ENCODE measurements at regions not wholly inside any gene's neighbourhood (a gene's known extent, or its start where the extent isn't known, plus 50 kb on each side); places are given as distances from the start of the nearest gene placed in this dataset.

- TF ChIP-seq, protein P1, sequence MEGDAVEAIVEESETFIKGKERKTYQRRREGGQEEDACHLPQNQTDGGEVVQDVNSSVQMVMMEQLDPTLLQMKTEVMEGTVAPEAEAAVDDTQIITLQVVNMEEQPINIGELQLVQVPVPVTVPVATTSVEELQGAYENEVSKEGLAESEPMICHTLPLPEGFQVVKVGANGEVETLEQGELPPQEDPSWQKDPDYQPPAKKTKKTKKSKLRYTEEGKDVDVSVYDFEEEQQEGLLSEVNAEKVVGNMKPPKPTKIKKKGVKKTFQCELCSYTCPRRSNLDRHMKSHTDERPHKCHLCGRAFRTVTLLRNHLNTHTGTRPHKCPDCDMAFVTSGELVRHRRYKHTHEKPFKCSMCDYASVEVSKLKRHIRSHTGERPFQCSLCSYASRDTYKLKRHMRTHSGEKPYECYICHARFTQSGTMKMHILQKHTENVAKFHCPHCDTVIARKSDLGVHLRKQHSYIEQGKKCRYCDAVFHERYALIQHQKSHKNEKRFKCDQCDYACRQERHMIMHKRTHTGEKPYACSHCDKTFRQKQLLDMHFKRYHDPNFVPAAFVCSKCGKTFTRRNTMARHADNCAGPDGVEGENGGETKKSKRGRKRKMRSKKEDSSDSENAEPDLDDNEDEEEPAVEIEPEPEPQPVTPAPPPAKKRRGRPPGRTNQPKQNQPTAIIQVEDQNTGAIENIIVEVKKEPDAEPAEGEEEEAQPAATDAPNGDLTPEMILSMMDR (IDR thresholded peaks at IDR 0.05; ENCODE audit: poor library complexity, severe bottlenecking), result no peak
- TF ChIP-seq RAD21 (conservative IDR thresholded peaks at IDR 0.05), result no peak
- TF ChIP-seq TAF1 (IDR thresholded peaks at IDR 0.05; ENCODE audit: low read depth), result no peak
- TF ChIP-seq SMC3 (conservative IDR thresholded peaks at IDR 0.05; ENCODE audit: poor library complexity), result no peak
- TF ChIP-seq EZH2 (IDR thresholded peaks at IDR 0.05; ENCODE audit: borderline replicate concordance, insufficient read depth, low read length, poor library complexity, severe bottlenecking), result no peak
- TF ChIP-seq REST (IDR thresholded peaks at IDR 0.05; ENCODE audit: borderline replicate concordance), result no peak
- TF ChIP-seq EP300 (conservative IDR thresholded peaks at IDR 0.05; ENCODE audit: poor library complexity, severe bottlenecking), result no peak
- TF ChIP-seq POLR2AphosphoS5 (IDR thresholded peaks at IDR 0.05), result no peak
These were observed 77.8 kb upstream of the KCNMB2 start for GRCh38 chr3:178458313-178459037.

Data from neural cell (in vitro differentiated cells).